ENCODE measurements at regions not wholly inside any gene's neighbourhood (a gene's known extent, or its start where the extent isn't known, plus 50 kb on each side); places are given as distances from the start of the nearest gene placed in this dataset.

DNA sequence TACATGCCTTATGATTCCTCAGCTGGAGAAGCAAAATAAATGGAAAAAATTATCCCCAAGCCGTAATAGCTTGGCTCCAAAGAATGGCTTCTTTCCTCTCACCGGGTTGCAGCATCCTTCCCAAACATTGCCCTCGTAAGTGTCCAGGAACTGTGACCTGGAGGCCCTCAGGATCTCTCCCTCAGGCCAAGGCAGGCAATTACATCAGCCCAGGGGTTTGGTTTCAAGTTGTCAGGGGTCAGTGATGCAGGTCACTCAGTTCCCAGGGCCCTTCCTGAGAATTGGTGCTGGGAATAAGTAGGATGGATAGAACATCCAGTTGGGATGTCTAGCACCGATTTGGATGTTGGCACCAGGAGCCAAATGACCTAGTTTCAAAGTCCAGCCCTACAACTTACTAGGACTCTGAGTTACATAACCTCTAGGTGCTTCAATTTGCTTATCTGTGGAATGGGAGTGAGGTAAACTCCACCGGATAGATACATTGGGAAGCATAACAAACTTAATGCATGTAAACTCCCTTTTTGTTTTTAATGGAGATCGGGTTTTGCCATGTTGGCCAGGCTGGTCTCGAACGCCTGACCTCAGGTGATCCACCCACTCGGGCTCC is 133.5 kb upstream of the DAP start:
- Histone ChIP-seq H3K27ac (replicated peaks; ENCODE audit: low read length) (no peak overlapping the region), H2AK5ac (ENCODE audit: low read depth, low read length) (no peak overlapping the region), H4K8ac (ENCODE audit: low read depth, low read length) (no peak overlapping the region), H2BK120ac (ENCODE audit: low read depth, low read length) (no peak overlapping the region), H4K91ac (ENCODE audit: low read depth, low read length, poor library complexity) (no peak overlapping the region), H3K79me1 (ENCODE audit: low read depth, low read length) (no peaks in the 10 kb centered on the region), H3K4me2 (ENCODE audit: insufficient read depth, low read length, poor library complexity, severe bottlenecking) (no peak overlapping the region), H3K4me3 (ENCODE audit: low read length in 2 of 2) (no peak overlapping the region), H2BK15ac (ENCODE audit: low read length) (no peak overlapping the region), H3K36me3 (replicated peaks in 1 of 2; ENCODE audit: control insufficient read depth in 2 of 2, insufficient read depth in 2 of 2, low read length in 2 of 2) (no peaks in the 10 kb centered on the region), H2BK5ac (ENCODE audit: low read length) (no peak overlapping the region), H3K4me1 (ENCODE audit: control insufficient read depth in 2 of 2, insufficient read depth in 1 of 2, low read depth in 1 of 2, low read length in 2 of 2) (peaks cover 0 to 7% of the 10 kb centered on the region in 2 donors), H3K27me3 (ENCODE audit: control insufficient read depth in 3 of 3, insufficient read depth in 3 of 3, low read depth in 1 of 3, low read length in 3 of 3) (no peaks in the 10 kb centered on the region), H3K9ac (ENCODE audit: low read depth, low read length, poor library complexity) (no peak overlapping the region), H3K23ac (ENCODE audit: low read depth, low read length, poor library complexity) (no peak overlapping the region), H2AFZ (ENCODE audit: low read length) (no peak overlapping the region), H3K18ac (ENCODE audit: low read length) (no peak overlapping the region), H3K4ac (ENCODE audit: low read length) (no peak overlapping the region), H3K14ac (ENCODE audit: low read length) (no peak overlapping the region), H3K9me3 (replicated peaks in 1 of 2; ENCODE audit: control insufficient read depth in 2 of 2, insufficient read depth in 1 of 2, low read depth in 1 of 2, low read length in 2 of 2) (peaks cover 0 to 4% of the 10 kb centered on the region in 2 donors), H2BK12ac (ENCODE audit: low read length) (no peak overlapping the region)
- WGBS, 2 donors (ENCODE audit: extremely low coverage in 2 of 2, insufficient read length in 2 of 2, insufficient replicate concordance in 1 of 2): no CpG with 5 or more reads among the region's 9 CpGs
- no peak for DNase-seq (ENCODE audit: low spot score)

DNA sequence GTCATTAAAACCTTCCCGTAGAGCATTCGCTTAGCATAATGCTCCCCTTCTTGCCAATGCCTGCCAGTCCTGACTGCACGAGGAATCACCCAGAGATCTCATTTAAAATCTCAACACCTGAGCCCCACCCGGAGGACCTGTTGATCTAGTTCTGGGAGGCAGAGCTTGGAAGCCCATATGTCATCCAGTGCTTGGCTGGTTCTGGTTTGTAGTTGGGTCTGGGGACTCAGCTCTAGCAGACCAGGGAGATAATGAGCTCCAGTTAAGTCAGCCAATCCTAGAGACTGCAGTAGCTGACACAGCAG is 131.8 kb upstream of the DAP start:
- Histone ChIP-seq H4K91ac (ENCODE audit: low read depth, low read length, poor library complexity) (no peak overlapping the region), H4K8ac (ENCODE audit: low read depth, low read length) (no peak overlapping the region), H3K14ac (ENCODE audit: low read length) (no peak overlapping the region), H3K27me3 (ENCODE audit: control insufficient read depth in 3 of 3, insufficient read depth in 3 of 3, low read depth in 1 of 3, low read length in 3 of 3) (no peaks in the 10 kb centered on the region), H3K9me3 (replicated peaks in 1 of 2; ENCODE audit: control insufficient read depth in 2 of 2, insufficient read depth in 1 of 2, low read depth in 1 of 2, low read length in 2 of 2) (peaks cover 0 to 4% of the 10 kb centered on the region in 2 donors), H3K4me2 (ENCODE audit: insufficient read depth, low read length, poor library complexity, severe bottlenecking) (no peak overlapping the region), H3K4me3 (ENCODE audit: low read length in 2 of 2) (no peak overlapping the region), H2AK5ac (ENCODE audit: low read depth, low read length) (no peak overlapping the region), H2BK120ac (ENCODE audit: low read depth, low read length) (no peak overlapping the region), H3K9ac (ENCODE audit: low read depth, low read length, poor library complexity) (no peak overlapping the region), H2AFZ (ENCODE audit: low read length) (no peak overlapping the region), H3K79me1 (ENCODE audit: low read depth, low read length) (no peaks in the 10 kb centered on the region), H3K27ac (replicated peaks; ENCODE audit: low read length) (no peak overlapping the region), H2BK5ac (ENCODE audit: low read length) (no peak overlapping the region), H2BK12ac (ENCODE audit: low read length) (no peak overlapping the region), H3K4ac (ENCODE audit: low read length) (no peak overlapping the region), H3K36me3 (replicated peaks in 1 of 2; ENCODE audit: control insufficient read depth in 2 of 2, insufficient read depth in 2 of 2, low read length in 2 of 2) (no peaks in the 10 kb centered on the region), H2BK15ac (ENCODE audit: low read length) (no peak overlapping the region), H3K23ac (ENCODE audit: low read depth, low read length, poor library complexity) (no peak overlapping the region), H3K18ac (ENCODE audit: low read length) (no peak overlapping the region), H3K4me1 (ENCODE audit: control insufficient read depth in 2 of 2, insufficient read depth in 1 of 2, low read depth in 1 of 2, low read length in 2 of 2) (peaks cover 0 to 4% of the 10 kb centered on the region in 2 donors)
- DNase-seq (ENCODE audit: low spot score): no peak
- WGBS, 2 donors (ENCODE audit: extremely low coverage in 2 of 2, insufficient read length in 2 of 2, insufficient replicate concordance in 1 of 2): no CpG with 5 or more reads among the region's 4 CpGs

DNA sequence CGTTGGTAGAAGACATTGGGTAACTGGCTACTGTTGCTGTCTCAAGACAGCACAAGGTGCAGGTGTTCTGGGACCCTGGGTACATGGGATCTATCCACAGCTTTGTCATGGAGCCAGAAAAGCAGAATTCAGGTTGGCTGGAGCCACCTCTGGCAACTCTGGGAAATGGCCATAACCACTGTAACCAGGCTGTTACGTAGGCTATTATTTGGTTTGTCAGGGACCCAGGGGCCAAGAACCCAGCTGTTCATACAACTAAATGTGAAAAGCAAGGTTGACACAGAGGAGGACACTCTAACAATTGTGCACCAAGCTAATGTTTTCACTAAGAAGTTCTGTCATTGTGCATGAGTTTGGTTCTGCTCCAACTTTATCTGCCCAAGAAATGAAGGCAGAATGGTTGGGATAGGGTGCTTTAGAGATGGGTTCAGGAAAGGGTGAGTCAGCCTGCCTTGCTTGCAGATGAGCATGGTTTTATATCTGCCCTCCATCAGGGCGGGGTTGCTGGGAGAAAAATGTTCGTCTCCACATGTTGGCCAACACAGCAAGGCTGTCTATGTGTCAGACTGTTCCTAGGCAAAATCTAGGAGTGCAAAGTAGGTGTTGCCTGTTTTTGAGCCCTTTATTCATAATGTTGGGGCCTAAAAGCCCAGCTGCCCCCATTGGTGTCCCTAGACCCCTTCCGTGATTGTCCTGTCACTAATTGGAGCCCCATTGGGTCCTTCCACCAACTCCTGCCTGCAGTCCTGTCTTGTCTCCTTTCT is 131.3 kb upstream of the DAP start:
- no peak overlapping the region for H2AK5ac ChIP-seq (ENCODE audit: low read depth, low read length)
- no peak overlapping the region for H3K27ac ChIP-seq (replicated peaks; ENCODE audit: low read length)
- H3K23ac ChIP-seq (ENCODE audit: low read depth, low read length, poor library complexity): no peak overlapping the region
- H3K27me3 ChIP-seq (ENCODE audit: control insufficient read depth in 3 of 3, insufficient read depth in 3 of 3, low read depth in 1 of 3, low read length in 3 of 3): no peaks in the 10 kb centered on the region
- no peak overlapping the region for H4K91ac ChIP-seq (ENCODE audit: low read depth, low read length, poor library complexity)
- H2BK12ac ChIP-seq (ENCODE audit: low read length): no peak overlapping the region
- H2BK120ac ChIP-seq (ENCODE audit: low read depth, low read length): no peak overlapping the region
- no peak overlapping the region for H3K14ac ChIP-seq (ENCODE audit: low read length)
- H3K79me1 ChIP-seq (ENCODE audit: low read depth, low read length): no peaks in the 10 kb centered on the region
- H3K18ac ChIP-seq (ENCODE audit: low read length): no peak overlapping the region
- H3K9me3 ChIP-seq (replicated peaks in 1 of 2; ENCODE audit: control insufficient read depth in 2 of 2, insufficient read depth in 1 of 2, low read depth in 1 of 2, low read length in 2 of 2): peaks cover 0 to 4% of the 10 kb centered on the region in 2 donors
- no peak for DNase-seq (ENCODE audit: low spot score)
- peaks cover 0 to 4% of the 10 kb centered on the region in 2 donors for H3K4me1 ChIP-seq (ENCODE audit: control insufficient read depth in 2 of 2, insufficient read depth in 1 of 2, low read depth in 1 of 2, low read length in 2 of 2)
- no peak overlapping the region for H4K8ac ChIP-seq (ENCODE audit: low read depth, low read length)
- no peak overlapping the region for H3K4me3 ChIP-seq (ENCODE audit: low read length in 2 of 2)
- no peak overlapping the region for H2BK5ac ChIP-seq (ENCODE audit: low read length)
- no peaks in the 10 kb centered on the region for H3K36me3 ChIP-seq (replicated peaks in 1 of 2; ENCODE audit: control insufficient read depth in 2 of 2, insufficient read depth in 2 of 2, low read length in 2 of 2)
- H2AFZ ChIP-seq (ENCODE audit: low read length): no peak overlapping the region
- no peak overlapping the region for H2BK15ac ChIP-seq (ENCODE audit: low read length)
- no CpG with 5 or more reads among the region's 5 CpGs for WGBS, 2 donors (ENCODE audit: extremely low coverage in 2 of 2, insufficient read length in 2 of 2, insufficient replicate concordance in 1 of 2)
- no peak overlapping the region for H3K4ac ChIP-seq (ENCODE audit: low read length)
- no peak overlapping the region for H3K9ac ChIP-seq (ENCODE audit: low read depth, low read length, poor library complexity)
- H3K4me2 ChIP-seq (ENCODE audit: insufficient read depth, low read length, poor library complexity, severe bottlenecking): no peak overlapping the region

DNA sequence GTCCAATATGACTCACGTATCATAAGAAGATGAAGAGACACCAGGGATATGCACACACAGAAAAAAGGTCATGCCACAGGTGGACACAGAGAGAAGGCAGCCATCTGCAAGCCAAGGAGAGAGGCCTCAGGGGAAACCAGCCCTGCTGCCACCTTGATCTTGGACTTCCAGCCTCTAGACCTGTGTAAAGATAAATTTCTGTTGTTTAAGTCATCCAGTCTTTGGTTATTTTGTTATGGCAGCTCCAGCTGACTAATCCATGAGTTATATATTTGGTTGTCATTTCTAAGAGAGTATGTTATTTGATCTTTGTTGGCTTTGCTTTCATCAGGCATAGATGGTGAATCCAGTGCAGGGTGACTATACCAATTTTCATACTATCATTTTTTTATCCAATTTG is 130.2 kb upstream of the DAP start:
- peaks cover 0 to 1% of the 10 kb centered on the region in 2 donors for H3K4me1 ChIP-seq (ENCODE audit: control insufficient read depth in 2 of 2, insufficient read depth in 1 of 2, low read depth in 1 of 2, low read length in 2 of 2)
- H4K91ac ChIP-seq (ENCODE audit: low read depth, low read length, poor library complexity): no peak overlapping the region
- no peak overlapping the region for H3K27ac ChIP-seq (replicated peaks; ENCODE audit: low read length)
- H2BK12ac ChIP-seq (ENCODE audit: low read length): no peak overlapping the region
- H3K18ac ChIP-seq (ENCODE audit: low read length): no peak overlapping the region
- H3K9ac ChIP-seq (ENCODE audit: low read depth, low read length, poor library complexity): no peak overlapping the region
- H3K4me2 ChIP-seq (ENCODE audit: insufficient read depth, low read length, poor library complexity, severe bottlenecking): no peak overlapping the region
- no peak overlapping the region for H4K8ac ChIP-seq (ENCODE audit: low read depth, low read length)
- no peaks in the 10 kb centered on the region for H3K36me3 ChIP-seq (replicated peaks in 1 of 2; ENCODE audit: control insufficient read depth in 2 of 2, insufficient read depth in 2 of 2, low read length in 2 of 2)
- DNase-seq (ENCODE audit: low spot score): no peak
- H2BK15ac ChIP-seq (ENCODE audit: low read length): no peak overlapping the region
- no peak overlapping the region for H2AFZ ChIP-seq (ENCODE audit: low read length)
- no peak overlapping the region for H3K23ac ChIP-seq (ENCODE audit: low read depth, low read length, poor library complexity)
- no peaks in the 10 kb centered on the region for H3K27me3 ChIP-seq (ENCODE audit: control insufficient read depth in 3 of 3, insufficient read depth in 3 of 3, low read depth in 1 of 3, low read length in 3 of 3)
- H3K79me1 ChIP-seq (ENCODE audit: low read depth, low read length): no peaks in the 10 kb centered on the region
- H2BK120ac ChIP-seq (ENCODE audit: low read depth, low read length): no peak overlapping the region
- H3K9me3 ChIP-seq (replicated peaks in 1 of 2; ENCODE audit: control insufficient read depth in 2 of 2, insufficient read depth in 1 of 2, low read depth in 1 of 2, low read length in 2 of 2): peaks cover 0 to 4% of the 10 kb centered on the region in 2 donors
- no CpG with 5 or more reads among the region's 1 CpG for WGBS, 2 donors (ENCODE audit: extremely low coverage in 2 of 2, insufficient read length in 2 of 2, insufficient replicate concordance in 1 of 2)
- no peak overlapping the region for H3K14ac ChIP-seq (ENCODE audit: low read length)
- no peak overlapping the region for H2BK5ac ChIP-seq (ENCODE audit: low read length)
- no peak overlapping the region for H3K4me3 ChIP-seq (ENCODE audit: low read length in 2 of 2)
- H3K4ac ChIP-seq (ENCODE audit: low read length): no peak overlapping the region
- no peak overlapping the region for H2AK5ac ChIP-seq (ENCODE audit: low read depth, low read length)
